GM23338 (cell line): ENCODE measurements at regions not wholly inside any gene's neighbourhood (a gene's known extent, or its start where the extent isn't known, plus 50 kb on each side); places are given as distances from the start of the nearest gene placed in this dataset.

Source experiments
- ATAC-seq: fragments of 200-7000 bp; cut with Tn5 transposase; 3 replicates; pipeline ENCODE4 v1.9.1; 2020
- DNase-seq: peaks from one replicate; pipeline ENCODE4 v3.0.0-alpha.2; 2015; ENCODE audit warnings: low spot score
- H2AFZ ChIP-seq: fragments of 200-600 bp; sonication (generic); 2 replicates; pipeline ENCODE4 v1.8.0; 2016; ENCODE audit warnings: antibody characterized with exemption, mild to moderate bottlenecking, moderate library complexity
- H3F3A ChIP-seq: fragments of 200-600 bp; sonication (generic); replicated peaks from 2 replicates; pipeline ENCODE4 v1.8.0; 2017; ENCODE audit warnings: antibody characterized with exemption, mixed run types, low read depth
- H3K27ac ChIP-seq: fragments of 200-600 bp; sonication (generic); 2 replicates; pipeline ENCODE4 v1.6.1; 2016; ENCODE audit warnings: low read depth
- H3K27me3 ChIP-seq: fragments of 200-600 bp; sonication (generic); 2 replicates; pipeline ENCODE4 v1.8.0; 2016; ENCODE audit warnings: mild to moderate bottlenecking, mixed run types, moderate library complexity; ENCODE audit not compliant: insufficient read depth
- H3K36me3 ChIP-seq: fragments of 200-600 bp; sonication (generic); 2 replicates; pipeline ENCODE4 v1.8.0; 2016; ENCODE audit warnings: mild to moderate bottlenecking; ENCODE audit not compliant: insufficient read depth
- H3K4me1 ChIP-seq: fragments of 200-600 bp; sonication (generic); 2 replicates; pipeline ENCODE4 v1.8.0; 2016; ENCODE audit warnings: mild to moderate bottlenecking, moderate library complexity; ENCODE audit not compliant: insufficient read depth
- H3K4me2 ChIP-seq: fragments of 200-600 bp; sonication (generic); 2 replicates; pipeline ENCODE4 v1.7.1; 2017; ENCODE audit warnings: mixed run types
- H3K4me3 ChIP-seq: fragments of 200-600 bp; sonication (generic); 2 replicates; pipeline ENCODE4 v1.6.1; 2016; ENCODE audit warnings: mixed run types
- H3K79me2 ChIP-seq: fragments of 200-600 bp; sonication (generic); replicated peaks from 2 replicates; pipeline ENCODE4 v1.8.0; 2017; ENCODE audit warnings: mild to moderate bottlenecking; ENCODE audit not compliant: insufficient read depth
- H3K9me2 ChIP-seq: fragments of 200-600 bp; sonication (generic); 2 replicates; pipeline ENCODE4 v1.8.0; 2017; ENCODE audit not compliant: insufficient read depth
- H4K20me1 ChIP-seq: fragments of 200-600 bp; sonication (generic); replicated peaks from 2 replicates; pipeline ENCODE4 v1.8.0; 2017; ENCODE audit warnings: mild to moderate bottlenecking; ENCODE audit not compliant: insufficient read depth
- H3K27ac Mint-ChIP-seq: 2 replicates; pipeline ENCODE4 v1.8.0; 2020; ENCODE audit warnings: inconsistent platforms, mild to moderate bottlenecking, moderate library complexity, mixed read lengths
- H3K27me3 Mint-ChIP-seq: 3 replicates; pipeline ENCODE4 v1.8.0; 2022; ENCODE audit warnings: low read depth, mild to moderate bottlenecking, moderate library complexity, mixed read lengths, inconsistent platforms; ENCODE audit not compliant: insufficient read depth, poor library complexity
- H3K36me3 Mint-ChIP-seq: 3 replicates; pipeline ENCODE4 v1.8.0; 2021; ENCODE audit warnings: low read depth, mild to moderate bottlenecking, inconsistent platforms, moderate library complexity, mixed read lengths
- H3K4me1 Mint-ChIP-seq: 3 replicates; pipeline ENCODE4 v1.8.0; 2020; ENCODE audit warnings: mild to moderate bottlenecking, inconsistent platforms, mixed read lengths
- H3K4me3 Mint-ChIP-seq: 3 replicates; pipeline ENCODE4 v1.8.0; 2021; ENCODE audit warnings: moderate library complexity, mild to moderate bottlenecking, inconsistent platforms, mixed read lengths
- H3K9me3 Mint-ChIP-seq: 3 replicates; pipeline ENCODE4 v1.8.0; 2020; ENCODE audit warnings: moderate library complexity, mild to moderate bottlenecking, inconsistent platforms, mixed read lengths
- CREB1 ChIP-seq: fragments of 250-450 bp; sonication (Bioruptor Pico); IDR thresholded peaks from 2 replicates; pipeline ENCODE4 v1.5.0; 2020; ENCODE audit warnings: low read depth, mild to moderate bottlenecking, moderate library complexity
- CTCF ChIP-seq, 2 experiments: fragments of 200-600 bp in 1 of 2; sonication (generic) in 1 of 2; conservative IDR thresholded peaks; 2 replicates each; pipeline versions ENCODE4 v1.5.1 to v1.6.1; 2016 to 2017; ENCODE audit warnings: antibody characterized with exemption in 2 of 2, low read depth in 2 of 2, mild to moderate bottlenecking in 2 of 2, moderate library complexity in 1 of 2
- EZH2 ChIP-seq: fragments of 200-600 bp; sonication (generic); IDR thresholded peaks from one replicate; pipeline ENCODE4 v1.8.0; 2017; ENCODE audit warnings: antibody characterized with exemption, mild to moderate bottlenecking, low read depth; ENCODE audit not compliant: unreplicated experiment
- EZH2phosphoT487 ChIP-seq: fragments of 200-600 bp; sonication (generic); IDR thresholded peaks from one replicate; pipeline ENCODE4 v1.8.1; 2018; ENCODE audit warnings: antibody characterized with exemption; ENCODE audit not compliant: unreplicated experiment
- NANOG ChIP-seq: IDR thresholded peaks from 2 replicates; pipeline ENCODE4 v1.6.1; 2016; ENCODE audit warnings: antibody characterized with exemption, borderline replicate concordance
- STAT1 ChIP-seq: IDR thresholded peaks from one replicate; pipeline ENCODE4 v1.6.1; 2016; ENCODE audit warnings: antibody characterized with exemption; ENCODE audit not compliant: unreplicated experiment
- ZNF114 ChIP-seq: fragments of 250-450 bp; sonication (Bioruptor Pico); IDR thresholded peaks from 2 replicates; pipeline ENCODE4 v1.5.0; 2020; ENCODE audit warnings: mild to moderate bottlenecking, moderate library complexity
- ZNF331 ChIP-seq: fragments of 250-450 bp; sonication (Bioruptor Pico); IDR thresholded peaks from 2 replicates; pipeline ENCODE4 v1.5.0; 2020; ENCODE audit warnings: low read depth, mild to moderate bottlenecking, moderate library complexity
- TF ChIP-seq, protein P1 (sequence below): IDR thresholded peaks from one replicate; pipeline ENCODE4 v1.6.1; 2018; ENCODE audit warnings: antibody characterized with exemption; ENCODE audit not compliant: unreplicated experiment
- TF ChIP-seq, protein P2 (sequence below): fragments of 250-450 bp; sonication (Bioruptor Pico); IDR thresholded peaks from 2 replicates; pipeline ENCODE4 v1.5.0; 2020; ENCODE audit warnings: mild to moderate bottlenecking, moderate library complexity

GRCh38 chr13:86606264-86606663 lies 807.0 kb upstream of the SLITRK6 start (continued):
- TF ChIP-seq, protein P1, sequence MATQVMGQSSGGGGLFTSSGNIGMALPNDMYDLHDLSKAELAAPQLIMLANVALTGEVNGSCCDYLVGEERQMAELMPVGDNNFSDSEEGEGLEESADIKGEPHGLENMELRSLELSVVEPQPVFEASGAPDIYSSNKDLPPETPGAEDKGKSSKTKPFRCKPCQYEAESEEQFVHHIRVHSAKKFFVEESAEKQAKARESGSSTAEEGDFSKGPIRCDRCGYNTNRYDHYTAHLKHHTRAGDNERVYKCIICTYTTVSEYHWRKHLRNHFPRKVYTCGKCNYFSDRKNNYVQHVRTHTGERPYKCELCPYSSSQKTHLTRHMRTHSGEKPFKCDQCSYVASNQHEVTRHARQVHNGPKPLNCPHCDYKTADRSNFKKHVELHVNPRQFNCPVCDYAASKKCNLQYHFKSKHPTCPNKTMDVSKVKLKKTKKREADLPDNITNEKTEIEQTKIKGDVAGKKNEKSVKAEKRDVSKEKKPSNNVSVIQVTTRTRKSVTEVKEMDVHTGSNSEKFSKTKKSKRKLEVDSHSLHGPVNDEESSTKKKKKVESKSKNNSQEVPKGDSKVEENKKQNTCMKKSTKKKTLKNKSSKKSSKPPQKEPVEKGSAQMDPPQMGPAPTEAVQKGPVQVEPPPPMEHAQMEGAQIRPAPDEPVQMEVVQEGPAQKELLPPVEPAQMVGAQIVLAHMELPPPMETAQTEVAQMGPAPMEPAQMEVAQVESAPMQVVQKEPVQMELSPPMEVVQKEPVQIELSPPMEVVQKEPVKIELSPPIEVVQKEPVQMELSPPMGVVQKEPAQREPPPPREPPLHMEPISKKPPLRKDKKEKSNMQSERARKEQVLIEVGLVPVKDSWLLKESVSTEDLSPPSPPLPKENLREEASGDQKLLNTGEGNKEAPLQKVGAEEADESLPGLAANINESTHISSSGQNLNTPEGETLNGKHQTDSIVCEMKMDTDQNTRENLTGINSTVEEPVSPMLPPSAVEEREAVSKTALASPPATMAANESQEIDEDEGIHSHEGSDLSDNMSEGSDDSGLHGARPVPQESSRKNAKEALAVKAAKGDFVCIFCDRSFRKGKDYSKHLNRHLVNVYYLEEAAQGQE = no peak
- TF ChIP-seq STAT1 (no peak), EZH2 (no peak), CTCF (conservative IDR thresholded peaks at IDR 0.05; ENCODE audit: low read depth in 2 of 2) (no peak), NANOG (no peak), EZH2phosphoT487 (no peak), CREB1 (CRISPR knock-in tag) (no peak), ZNF331 (CRISPR knock-in tag) (no peak), ZNF114 (CRISPR knock-in tag) (no peak)

- Mint-ChIP-seq H3K9me3 (no peaks in the 10 kb centered on the region), H3K36me3 (no peaks in the 10 kb centered on the region), H3K27me3 (no peaks in the 10 kb centered on the region), H3K4me3 (no peak overlapping the region), H3K27ac (no peak overlapping the region), H3K4me1 (no peaks in the 10 kb centered on the region; the same call in 2 of the 3 replicates)
- Histone ChIP-seq H3K4me1 (no peaks in the 10 kb centered on the region), H3K27me3 (no peaks in the 10 kb centered on the region), H3F3A (no peaks in the 10 kb centered on the region), H3K36me3 (no peaks in the 10 kb centered on the region), H3K27ac (no peak overlapping the region), H2AFZ (no peak overlapping the region), H4K20me1 (no peaks in the 10 kb centered on the region), H3K4me2 (no peak overlapping the region), H3K9me2 (no peaks in the 10 kb centered on the region), H3K4me3 (no peak overlapping the region), H3K79me2 (no peaks in the 10 kb centered on the region)
- DNase-seq (no peak), ATAC-seq (no peak)
- TF ChIP-seq STAT1 (no peak), CTCF (conservative IDR thresholded peaks at IDR 0.05; ENCODE audit: low read depth in 2 of 2) (peak in 1 of 2 experiments; percentile 28; a peak in 1 of 4 replicates)
- TF ChIP-seq, protein P2, sequence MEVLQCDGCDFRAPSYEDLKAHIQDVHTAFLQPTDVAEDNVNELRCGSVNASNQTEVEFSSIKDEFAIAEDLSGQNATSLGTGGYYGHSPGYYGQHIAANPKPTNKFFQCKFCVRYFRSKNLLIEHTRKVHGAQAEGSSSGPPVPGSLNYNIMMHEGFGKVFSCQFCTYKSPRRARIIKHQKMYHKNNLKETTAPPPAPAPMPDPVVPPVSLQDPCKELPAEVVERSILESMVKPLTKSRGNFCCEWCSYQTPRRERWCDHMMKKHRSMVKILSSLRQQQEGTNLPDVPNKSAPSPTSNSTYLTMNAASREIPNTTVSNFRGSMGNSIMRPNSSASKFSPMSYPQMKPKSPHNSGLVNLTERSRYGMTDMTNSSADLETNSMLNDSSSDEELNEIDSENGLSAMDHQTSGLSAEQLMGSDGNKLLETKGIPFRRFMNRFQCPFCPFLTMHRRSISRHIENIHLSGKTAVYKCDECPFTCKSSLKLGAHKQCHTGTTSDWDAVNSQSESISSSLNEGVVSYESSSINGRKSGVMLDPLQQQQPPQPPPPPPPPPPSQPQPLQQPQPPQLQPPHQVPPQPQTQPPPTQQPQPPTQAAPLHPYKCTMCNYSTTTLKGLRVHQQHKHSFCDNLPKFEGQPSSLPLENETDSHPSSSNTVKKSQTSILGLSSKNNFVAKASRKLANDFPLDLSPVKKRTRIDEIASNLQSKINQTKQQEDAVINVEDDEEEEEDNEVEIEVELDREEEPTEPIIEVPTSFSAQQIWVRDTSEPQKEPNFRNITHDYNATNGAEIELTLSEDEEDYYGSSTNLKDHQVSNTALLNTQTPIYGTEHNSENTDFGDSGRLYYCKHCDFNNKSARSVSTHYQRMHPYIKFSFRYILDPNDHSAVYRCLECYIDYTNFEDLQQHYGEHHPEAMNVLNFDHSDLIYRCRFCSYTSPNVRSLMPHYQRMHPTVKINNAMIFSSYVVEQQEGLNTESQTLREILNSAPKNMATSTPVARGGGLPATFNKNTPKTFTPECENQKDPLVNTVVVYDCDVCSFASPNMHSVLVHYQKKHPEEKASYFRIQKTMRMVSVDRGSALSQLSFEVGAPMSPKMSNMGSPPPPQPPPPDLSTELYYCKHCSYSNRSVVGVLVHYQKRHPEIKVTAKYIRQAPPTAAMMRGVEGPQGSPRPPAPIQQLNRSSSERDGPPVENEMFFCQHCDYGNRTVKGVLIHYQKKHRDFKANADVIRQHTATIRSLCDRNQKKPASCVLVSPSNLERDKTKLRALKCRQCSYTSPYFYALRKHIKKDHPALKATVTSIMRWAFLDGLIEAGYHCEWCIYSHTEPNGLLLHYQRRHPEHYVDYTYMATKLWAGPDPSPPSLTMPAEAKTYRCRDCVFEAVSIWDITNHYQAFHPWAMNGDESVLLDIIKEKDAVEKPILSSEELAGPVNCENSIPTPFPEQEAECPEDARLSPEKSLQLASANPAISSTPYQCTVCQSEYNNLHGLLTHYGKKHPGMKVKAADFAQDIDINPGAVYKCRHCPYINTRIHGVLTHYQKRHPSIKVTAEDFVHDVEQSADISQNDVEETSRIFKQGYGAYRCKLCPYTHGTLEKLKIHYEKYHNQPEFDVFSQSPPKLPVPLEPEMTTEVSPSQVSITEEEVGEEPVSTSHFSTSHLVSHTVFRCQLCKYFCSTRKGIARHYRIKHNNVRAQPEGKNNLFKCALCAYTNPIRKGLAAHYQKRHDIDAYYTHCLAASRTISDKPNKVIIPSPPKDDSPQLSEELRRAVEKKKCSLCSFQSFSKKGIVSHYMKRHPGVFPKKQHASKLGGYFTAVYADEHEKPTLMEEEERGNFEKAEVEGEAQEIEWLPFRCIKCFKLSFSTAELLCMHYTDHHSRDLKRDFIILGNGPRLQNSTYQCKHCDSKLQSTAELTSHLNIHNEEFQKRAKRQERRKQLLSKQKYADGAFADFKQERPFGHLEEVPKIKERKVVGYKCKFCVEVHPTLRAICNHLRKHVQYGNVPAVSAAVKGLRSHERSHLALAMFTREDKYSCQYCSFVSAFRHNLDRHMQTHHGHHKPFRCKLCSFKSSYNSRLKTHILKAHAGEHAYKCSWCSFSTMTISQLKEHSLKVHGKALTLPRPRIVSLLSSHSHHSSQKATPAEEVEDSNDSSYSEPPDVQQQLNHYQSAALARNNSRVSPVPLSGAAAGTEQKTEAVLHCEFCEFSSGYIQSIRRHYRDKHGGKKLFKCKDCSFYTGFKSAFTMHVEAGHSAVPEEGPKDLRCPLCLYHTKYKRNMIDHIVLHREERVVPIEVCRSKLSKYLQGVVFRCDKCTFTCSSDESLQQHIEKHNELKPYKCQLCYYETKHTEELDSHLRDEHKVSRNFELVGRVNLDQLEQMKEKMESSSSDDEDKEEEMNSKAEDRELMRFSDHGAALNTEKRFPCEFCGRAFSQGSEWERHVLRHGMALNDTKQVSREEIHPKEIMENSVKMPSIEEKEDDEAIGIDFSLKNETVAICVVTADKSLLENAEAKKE (CRISPR knock-in tag) = no peak
These were observed 809.5 kb upstream of the SLITRK6 start for GRCh38 chr13:86608701-86609100.
